ENCODE measurements at regions not wholly inside any gene's neighbourhood (a gene's known extent, or its start where the extent isn't known, plus 50 kb on each side); places are given as distances from the start of the nearest gene placed in this dataset.

- no peaks in the 10 kb centered on the region for H3K9me3 Mint-ChIP-seq
- peaks cover 27% of the 10 kb centered on the region for H3K27me3 Mint-ChIP-seq (ENCODE audit: low read depth, poor library complexity)
- DNase-seq: no peak
- no peak for TF ChIP-seq CTCF (IDR thresholded peaks at IDR 0.05)
- H3K36me3 Mint-ChIP-seq (ENCODE audit: low read depth): no peaks in the 10 kb centered on the region
- no peak overlapping the region for H3K27ac Mint-ChIP-seq
- H3K4me3 Mint-ChIP-seq: no peak overlapping the region
- H3K4me1 Mint-ChIP-seq: no peaks in the 10 kb centered on the region
Measured at GRCh38 chr4:104986306-104986705, 160.4 kb upstream of the TET2 start.

GRCh38 chr4:104989371-104989770 is 157.3 kb upstream of the TET2 start:
- peaks cover 27% of the 10 kb centered on the region for H3K27me3 Mint-ChIP-seq (ENCODE audit: low read depth, poor library complexity)
- no peak overlapping the region for H3K4me3 Mint-ChIP-seq
- H3K4me1 Mint-ChIP-seq: no peaks in the 10 kb centered on the region
- DNase-seq: no peak
- TF ChIP-seq CTCF (IDR thresholded peaks at IDR 0.05): no peak
- no peak overlapping the region for H3K27ac Mint-ChIP-seq
- no peaks in the 10 kb centered on the region for H3K36me3 Mint-ChIP-seq (ENCODE audit: low read depth)
- H3K9me3 Mint-ChIP-seq: peaks cover 5% of the 10 kb centered on the region

GRCh38 chr4:105002278-105002677 is 144.4 kb upstream of the TET2 start:
- H3K36me3 Mint-ChIP-seq (ENCODE audit: low read depth): no peaks in the 10 kb centered on the region
- H3K9me3 Mint-ChIP-seq: no peaks in the 10 kb centered on the region

GRCh38 chr4:105014234-105014633 is 132.4 kb upstream of the TET2 start:
- no peak for DNase-seq
- no peak overlapping the region for H3K27ac Mint-ChIP-seq
- no peak for TF ChIP-seq CTCF (IDR thresholded peaks at IDR 0.05)

More at GRCh38 chr4:105002278-105002677, 144.4 kb upstream of the TET2 start:
- no peaks in the 10 kb centered on the region for H3K4me1 Mint-ChIP-seq
- no peak overlapping the region for H3K27ac Mint-ChIP-seq
- H3K4me3 Mint-ChIP-seq: no peak overlapping the region
- DNase-seq: no peak
- TF ChIP-seq CTCF (IDR thresholded peaks at IDR 0.05): no peak
- H3K27me3 Mint-ChIP-seq (ENCODE audit: low read depth, poor library complexity): peaks cover 14% of the 10 kb centered on the region

GRCh38 chr4:105014635-105015034 is 132.0 kb upstream of the TET2 start:
- no peaks in the 10 kb centered on the region for H3K4me1 Mint-ChIP-seq
- H3K36me3 Mint-ChIP-seq (ENCODE audit: low read depth): no peaks in the 10 kb centered on the region
- H3K4me3 Mint-ChIP-seq: no peak overlapping the region
- H3K9me3 Mint-ChIP-seq: peaks cover 12% of the 10 kb centered on the region
- DNase-seq: no peak
- H3K27me3 Mint-ChIP-seq (ENCODE audit: low read depth, poor library complexity): no peaks in the 10 kb centered on the region
- no peak overlapping the region for H3K27ac Mint-ChIP-seq
- TF ChIP-seq CTCF (IDR thresholded peaks at IDR 0.05): no peak

More at GRCh38 chr4:105014234-105014633, 132.4 kb upstream of the TET2 start:
- no peaks in the 10 kb centered on the region for H3K4me1 Mint-ChIP-seq
- H3K27me3 Mint-ChIP-seq (ENCODE audit: low read depth, poor library complexity): no peaks in the 10 kb centered on the region
- no peak overlapping the region for H3K4me3 Mint-ChIP-seq
- no peaks in the 10 kb centered on the region for H3K36me3 Mint-ChIP-seq (ENCODE audit: low read depth)
- peaks cover 13% of the 10 kb centered on the region for H3K9me3 Mint-ChIP-seq

- H3K36me3 Mint-ChIP-seq (ENCODE audit: low read depth): no peaks in the 10 kb centered on the region
- H3K9me3 Mint-ChIP-seq: peaks cover 6% of the 10 kb centered on the region
- no peaks in the 10 kb centered on the region for H3K27me3 Mint-ChIP-seq (ENCODE audit: low read depth, poor library complexity)
- TF ChIP-seq CTCF (IDR thresholded peaks at IDR 0.05): no peak
- DNase-seq: no peak
- no peaks in the 10 kb centered on the region for H3K4me1 Mint-ChIP-seq
- H3K4me3 Mint-ChIP-seq: no peak overlapping the region
- H3K27ac Mint-ChIP-seq: no peak overlapping the region
Measured at GRCh38 chr4:105015750-105016149, 130.9 kb upstream of the TET2 start.
